ENCODE measurements at regions not wholly inside any gene's neighbourhood (a gene's known extent, or its start where the extent isn't known, plus 50 kb on each side); places are given as distances from the start of the nearest gene placed in this dataset.

GRCh38 chr3:3258281-3258680 lies 78.8 kb upstream of the CRBN start:
- no peaks in the 10 kb centered on the region for H3K4me1 ChIP-seq
- no peaks in the 10 kb centered on the region for H3K27me3 ChIP-seq
- no peak overlapping the region for H3K27ac ChIP-seq
- no peak for DNase-seq
- 80 to 87% methylated on average over 1 to 3 of the region's 3 CpGs for WGBS, 2 donors (ENCODE audit: low coverage in 1 of 2)
- TF ChIP-seq POLR2A (IDR thresholded peaks at IDR 0.05): no peak
- no peak for TF ChIP-seq CTCF (IDR thresholded peaks at IDR 0.05)
- TF ChIP-seq EP300 (IDR thresholded peaks at IDR 0.05; ENCODE audit: low read depth): no peak
- no peak for TF ChIP-seq POLR2AphosphoS5 (IDR thresholded peaks at IDR 0.05)
- in situ Hi-C loops (cut with MboI; ENCODE audit: low pct_ligation_motif_present in 1 of 4, low pct_unique_long_range_greater_than_20kb in 1 of 4, low sequenced_read_pairs in 3 of 4): no loop called here
- H3K36me3 ChIP-seq: no peaks in the 10 kb centered on the region
- intact Hi-C loops (cut with DNase I; ENCODE audit: low total_unique reads): no loop called here
- no peaks in the 10 kb centered on the region for H3K9me3 ChIP-seq
- H3K4me3 ChIP-seq: no peak overlapping the region

- intact Hi-C loops (cut with DNase I; ENCODE audit: low total_unique reads): no loop called here
- no peaks in the 10 kb centered on the region for H3K36me3 ChIP-seq
- in situ Hi-C loops (cut with MboI; ENCODE audit: low pct_ligation_motif_present in 1 of 4, low pct_unique_long_range_greater_than_20kb in 1 of 4, low sequenced_read_pairs in 3 of 4): no loop called here
- no peak for TF ChIP-seq POLR2AphosphoS5 (IDR thresholded peaks at IDR 0.05)
- no peak for TF ChIP-seq POLR2A (IDR thresholded peaks at IDR 0.05)
- TF ChIP-seq EP300 (IDR thresholded peaks at IDR 0.05; ENCODE audit: low read depth): no peak
- TF ChIP-seq CTCF (IDR thresholded peaks at IDR 0.05): no peak
- H3K27ac ChIP-seq: no peak overlapping the region
- no peaks in the 10 kb centered on the region for H3K9me3 ChIP-seq
- no peak overlapping the region for H3K4me3 ChIP-seq
- H3K4me1 ChIP-seq: no peaks in the 10 kb centered on the region
- no peaks in the 10 kb centered on the region for H3K27me3 ChIP-seq
- DNase-seq: no peak
- 85 to 87% methylated on average over 4 of the region's 4 CpGs for WGBS, 2 donors (ENCODE audit: low coverage in 1 of 2)
Observed at GRCh38 chr3:3241596-3241995, 62.1 kb upstream of the CRBN start.

- TF ChIP-seq EP300 (IDR thresholded peaks at IDR 0.05; ENCODE audit: low read depth): no peak
- TF ChIP-seq POLR2AphosphoS5 (IDR thresholded peaks at IDR 0.05): no peak
- TF ChIP-seq CTCF (IDR thresholded peaks at IDR 0.05): no peak
- no peak for TF ChIP-seq POLR2A (IDR thresholded peaks at IDR 0.05)
- in situ Hi-C loops (cut with MboI; ENCODE audit: low pct_ligation_motif_present in 1 of 4, low pct_unique_long_range_greater_than_20kb in 1 of 4, low sequenced_read_pairs in 3 of 4) (no loop called here), intact Hi-C loops (cut with DNase I; ENCODE audit: low total_unique reads) (no loop called here)
- Histone ChIP-seq H3K9me3 (no peaks in the 10 kb centered on the region), H3K4me1 (no peaks in the 10 kb centered on the region), H3K4me3 (no peak overlapping the region), H3K27ac (no peak overlapping the region), H3K27me3 (no peaks in the 10 kb centered on the region), H3K36me3 (no peaks in the 10 kb centered on the region)
- no peak for DNase-seq
- 47 to 48% methylated on average over 3 of the region's 3 CpGs for WGBS, 2 donors (ENCODE audit: low coverage in 1 of 2)
Observed at GRCh38 chr3:3240986-3241385, 61.5 kb upstream of the CRBN start.

- 66% methylated on average over 2 of the region's 2 CpGs; no CpG with 5 or more reads in 1 of the 2 donors for WGBS, 2 donors (ENCODE audit: low coverage in 1 of 2)
- no peaks in the 10 kb centered on the region for H3K36me3 ChIP-seq
- no peaks in the 10 kb centered on the region for H3K27me3 ChIP-seq
- no peak overlapping the region for H3K4me3 ChIP-seq
- in situ Hi-C loops (cut with MboI; ENCODE audit: low pct_ligation_motif_present in 1 of 4, low pct_unique_long_range_greater_than_20kb in 1 of 4, low sequenced_read_pairs in 3 of 4) (no loop called here), intact Hi-C loops (cut with DNase I; ENCODE audit: low total_unique reads) (no loop called here)
- TF ChIP-seq EP300 (IDR thresholded peaks at IDR 0.05; ENCODE audit: low read depth) (no peak), POLR2AphosphoS5 (IDR thresholded peaks at IDR 0.05) (no peak), CTCF (IDR thresholded peaks at IDR 0.05) (no peak)
- H3K9me3 ChIP-seq: no peaks in the 10 kb centered on the region
- no peak for DNase-seq
- no peak overlapping the region for H3K27ac ChIP-seq
- no peaks in the 10 kb centered on the region for H3K4me1 ChIP-seq
Observed at GRCh38 chr3:3237979-3238378, 58.5 kb upstream of the CRBN start.

Data from transverse colon (tissue), 4 donors.